ENCODE measurements at regions not wholly inside any gene's neighbourhood (a gene's known extent, or its start where the extent isn't known, plus 50 kb on each side); places are given as distances from the start of the nearest gene placed in this dataset.

DNA sequence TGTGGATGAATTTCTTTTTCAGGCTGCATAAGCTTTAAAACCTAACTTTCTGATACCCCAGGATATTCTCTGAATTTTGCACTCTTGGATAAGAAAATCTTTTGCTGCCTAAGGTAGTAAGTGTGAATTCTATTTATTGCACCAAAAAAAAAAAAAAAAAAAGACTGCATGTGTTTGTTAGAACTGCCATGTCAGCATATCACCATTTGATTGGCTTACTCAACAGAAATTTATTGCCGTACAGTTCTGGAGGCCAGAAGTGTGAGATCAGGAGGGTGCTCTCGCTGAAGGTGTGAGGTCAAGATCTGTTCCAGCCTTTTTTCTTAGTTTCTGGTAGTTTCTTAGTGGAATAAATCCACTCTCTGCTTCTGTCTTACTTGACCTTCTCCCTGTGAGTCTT, 1250.0 kb upstream of the PRKX start:
- H3K4me3 ChIP-seq (ENCODE audit: low read depth, low read length): no peak overlapping the region
- DNase-seq (ENCODE audit: low read depth, low spot score): no peak
- CTCF ChIA-PET: no interaction called here
- POLR2A ChIA-PET: no interaction called here
- TF ChIP-seq, protein P1, sequence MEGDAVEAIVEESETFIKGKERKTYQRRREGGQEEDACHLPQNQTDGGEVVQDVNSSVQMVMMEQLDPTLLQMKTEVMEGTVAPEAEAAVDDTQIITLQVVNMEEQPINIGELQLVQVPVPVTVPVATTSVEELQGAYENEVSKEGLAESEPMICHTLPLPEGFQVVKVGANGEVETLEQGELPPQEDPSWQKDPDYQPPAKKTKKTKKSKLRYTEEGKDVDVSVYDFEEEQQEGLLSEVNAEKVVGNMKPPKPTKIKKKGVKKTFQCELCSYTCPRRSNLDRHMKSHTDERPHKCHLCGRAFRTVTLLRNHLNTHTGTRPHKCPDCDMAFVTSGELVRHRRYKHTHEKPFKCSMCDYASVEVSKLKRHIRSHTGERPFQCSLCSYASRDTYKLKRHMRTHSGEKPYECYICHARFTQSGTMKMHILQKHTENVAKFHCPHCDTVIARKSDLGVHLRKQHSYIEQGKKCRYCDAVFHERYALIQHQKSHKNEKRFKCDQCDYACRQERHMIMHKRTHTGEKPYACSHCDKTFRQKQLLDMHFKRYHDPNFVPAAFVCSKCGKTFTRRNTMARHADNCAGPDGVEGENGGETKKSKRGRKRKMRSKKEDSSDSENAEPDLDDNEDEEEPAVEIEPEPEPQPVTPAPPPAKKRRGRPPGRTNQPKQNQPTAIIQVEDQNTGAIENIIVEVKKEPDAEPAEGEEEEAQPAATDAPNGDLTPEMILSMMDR (IDR thresholded peaks at IDR 0.05; ENCODE audit: insufficient read depth, low read length, missing control alignments): no peak

DNA sequence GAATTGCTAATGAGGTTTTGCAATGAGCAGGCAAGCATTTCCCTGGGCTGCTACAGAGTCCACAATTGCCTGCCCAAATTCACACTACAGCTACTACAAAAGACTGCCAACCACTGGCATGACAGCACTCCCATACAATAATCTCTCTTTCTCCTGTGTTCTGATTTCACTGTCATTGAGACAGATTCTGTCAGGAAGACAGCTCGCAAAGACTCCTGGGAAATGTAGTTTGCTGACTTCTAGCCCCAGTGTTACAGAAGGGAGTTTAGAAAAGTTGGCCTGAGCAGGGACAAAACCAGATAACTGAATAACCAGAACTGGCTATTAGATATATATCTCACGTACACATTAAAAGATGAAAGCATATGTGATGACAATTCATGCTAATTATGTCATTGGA, 1231.3 kb upstream of the PRKX start:
- CTCF ChIA-PET: no interaction called here
- TF ChIP-seq, protein P1 (IDR thresholded peaks at IDR 0.05; ENCODE audit: insufficient read depth, low read length, missing control alignments): no peak
- H3K4me3 ChIP-seq (ENCODE audit: low read depth, low read length): no peak overlapping the region
- no peak for DNase-seq (ENCODE audit: low read depth, low spot score)
- POLR2A ChIA-PET: no interaction called here

- ChIA-PET POLR2A (no interaction called here), CTCF (no interaction called here)
- DNase-seq (ENCODE audit: low read depth, low spot score): no peak
- H3K4me3 ChIP-seq (ENCODE audit: low read depth, low read length): no peak overlapping the region
- TF ChIP-seq, protein P1 (IDR thresholded peaks at IDR 0.05; ENCODE audit: insufficient read depth, low read length, missing control alignments): no peak
Measured at GRCh38 chrX:4936315-4936714, 1222.9 kb upstream of the PRKX start.

GRCh38 chrX:4935846-4936245, 1222.4 kb upstream of the PRKX start:
- CTCF ChIA-PET: no interaction called here
- POLR2A ChIA-PET: no interaction called here
- H3K4me3 ChIP-seq (ENCODE audit: low read depth, low read length): no peak overlapping the region
- DNase-seq (ENCODE audit: low read depth, low spot score): no peak
- TF ChIP-seq, protein P1 (IDR thresholded peaks at IDR 0.05; ENCODE audit: insufficient read depth, low read length, missing control alignments): no peak

DNA sequence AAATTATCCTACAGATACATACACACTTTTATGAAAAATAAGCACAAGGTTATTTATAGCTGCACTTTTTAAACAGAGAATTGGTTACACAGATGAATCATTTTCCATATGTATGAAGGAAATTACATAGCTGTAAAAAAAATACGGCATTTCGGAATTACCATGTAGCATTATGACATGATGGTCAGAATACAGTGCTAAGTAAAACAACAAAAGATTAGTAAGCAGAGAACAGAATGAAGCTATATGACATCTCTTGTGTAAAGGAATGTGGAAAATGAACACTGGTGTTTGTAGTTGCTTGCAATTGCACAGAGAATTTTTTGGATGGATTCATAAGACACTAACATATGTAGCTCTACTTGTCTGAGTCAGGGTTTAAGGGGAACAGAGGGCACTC, 1222.0 kb upstream of the PRKX start:
- ChIA-PET CTCF (no interaction called here), POLR2A (no interaction called here)
- H3K4me3 ChIP-seq (ENCODE audit: low read depth, low read length): no peak overlapping the region
- TF ChIP-seq, protein P1 (IDR thresholded peaks at IDR 0.05; ENCODE audit: insufficient read depth, low read length, missing control alignments): no peak
- no peak for DNase-seq (ENCODE audit: low read depth, low spot score)

- CTCF ChIA-PET: no interaction called here
- DNase-seq (ENCODE audit: low read depth, low spot score): no peak
- TF ChIP-seq, protein P1 (IDR thresholded peaks at IDR 0.05; ENCODE audit: insufficient read depth, low read length, missing control alignments): no peak
- no peak overlapping the region for H3K4me3 ChIP-seq (ENCODE audit: low read depth, low read length)
- POLR2A ChIA-PET: no interaction called here
Measured at GRCh38 chrX:4932790-4933189, 1219.3 kb upstream of the PRKX start.

Data from AG04449 (cell line).